Neural progenitor cell (in vitro differentiated cells): ENCODE measurements at regions not wholly inside any gene's neighbourhood (a gene's known extent, or its start where the extent isn't known, plus 50 kb on each side); places are given as distances from the start of the nearest gene placed in this dataset.

Source experiments
- DNase-seq: peaks from one replicate; pipeline ENCODE4 v3.0.0-alpha.2; 2016; ENCODE audit warnings: low spot score
- H2AFZ ChIP-seq: fragments of 200-600 bp; sonication (generic); replicated peaks from 2 replicates; pipeline ENCODE4 v1.6.1; 2016; ENCODE audit warnings: antibody characterized with exemption
- H3F3A ChIP-seq: fragments of 200-600 bp; sonication (generic); 2 replicates; pipeline ENCODE4 v1.6.1; 2016; ENCODE audit warnings: antibody characterized with exemption, low read depth
- H3K27ac ChIP-seq: fragments of 200-600 bp; sonication (generic); 2 replicates; pipeline ENCODE4 v1.5.1; 2016; ENCODE audit warnings: mild to moderate bottlenecking
- H3K27me3 ChIP-seq: fragments of 200-600 bp; sonication (generic); 2 replicates; pipeline ENCODE4 v1.6.1; 2016; ENCODE audit warnings: mild to moderate bottlenecking, moderate library complexity
- H3K36me3 ChIP-seq: fragments of 200-600 bp; sonication (generic); 2 replicates; pipeline ENCODE4 v1.5.1; 2016
- H3K4me1 ChIP-seq: fragments of 200-600 bp; sonication (generic); 2 replicates; pipeline ENCODE4 v1.6.1; 2016; ENCODE audit warnings: mixed run types
- H3K4me2 ChIP-seq: fragments of 200-600 bp; sonication (generic); 2 replicates; pipeline ENCODE4 v1.6.1; 2016
- H3K4me3 ChIP-seq: fragments of 200-600 bp; sonication (generic); 2 replicates; pipeline ENCODE4 v1.5.1; 2016
- H3K79me2 ChIP-seq: fragments of 200-600 bp; sonication (generic); 2 replicates; pipeline ENCODE4 v1.6.1; 2016; ENCODE audit warnings: low read depth
- H3K9ac ChIP-seq: fragments of 200-600 bp; sonication (generic); 2 replicates; pipeline ENCODE4 v1.6.1; 2016
- H3K9me3 ChIP-seq: fragments of 200-600 bp; sonication (generic); 2 replicates; pipeline ENCODE4 v1.5.1; 2016; ENCODE audit warnings: low read depth
- H4K20me1 ChIP-seq: fragments of 200-600 bp; sonication (generic); 2 replicates; pipeline ENCODE4 v1.6.1; 2016; ENCODE audit warnings: low read depth
- H3K27ac Mint-ChIP-seq: 3 replicates; pipeline ENCODE4 v1.8.0; 2021; ENCODE audit warnings: mixed read lengths
- H3K27me3 Mint-ChIP-seq: 2 replicates; pipeline ENCODE4 v1.8.0; 2022; ENCODE audit warnings: low read depth, mild to moderate bottlenecking, inconsistent platforms, moderate library complexity, mixed read lengths; ENCODE audit not compliant: insufficient read depth
- H3K36me3 Mint-ChIP-seq: 3 replicates; pipeline ENCODE4 v1.8.0; 2021; ENCODE audit warnings: mixed read lengths
- H3K4me1 Mint-ChIP-seq: 3 replicates; pipeline ENCODE4 v1.8.0; 2021; ENCODE audit warnings: mixed read lengths
- H3K4me3 Mint-ChIP-seq: 3 replicates; pipeline ENCODE4 v1.8.0; 2021; ENCODE audit warnings: mild to moderate bottlenecking, moderate library complexity, mixed read lengths
- H3K9me3 Mint-ChIP-seq: 3 replicates; pipeline ENCODE4 v1.8.0; 2020; ENCODE audit warnings: mixed read lengths
- CTCF ChIP-seq: fragments of 200-600 bp; sonication (generic); IDR thresholded peaks from 2 replicates; pipeline ENCODE4 v1.5.1; 2017; ENCODE audit warnings: antibody characterized with exemption, mild to moderate bottlenecking
- EZH2 ChIP-seq: fragments of 200-600 bp; sonication (generic); IDR thresholded peaks from 2 replicates; pipeline ENCODE4 v1.6.1; 2017; ENCODE audit warnings: antibody characterized with exemption, mild to moderate bottlenecking, moderate library complexity
- EZH2phosphoT487 ChIP-seq: fragments of 200-600 bp; sonication (generic); IDR thresholded peaks from 2 replicates; pipeline ENCODE4 v1.6.1; 2017; ENCODE audit warnings: antibody characterized with exemption

- no peak overlapping the region for H3K4me3 ChIP-seq
- H3K4me1 ChIP-seq = no peaks in the 10 kb centered on the region
- Mint-ChIP-seq H3K9me3 (no peaks in the 10 kb centered on the region), H3K4me1 (no peaks in the 10 kb centered on the region), H3K27me3 (no peaks in the 10 kb centered on the region), H3K36me3 (no peaks in the 10 kb centered on the region), H3K4me3 (no peak overlapping the region), H3K27ac (no peak overlapping the region)
- TF ChIP-seq EZH2phosphoT487 (no peak), EZH2 (no peak), CTCF (no peak)
- no peaks in the 10 kb centered on the region for H4K20me1 ChIP-seq
- no peak overlapping the region for H2AFZ ChIP-seq
- H3K27me3 ChIP-seq = no peaks in the 10 kb centered on the region
- DNase-seq = no peak
- no peak overlapping the region for H3K4me2 ChIP-seq
- no peaks in the 10 kb centered on the region for H3K79me2 ChIP-seq
- no peaks in the 10 kb centered on the region for H3K36me3 ChIP-seq
- no peak overlapping the region for H3K9ac ChIP-seq
- H3K27ac ChIP-seq = no peak overlapping the region
- no peaks in the 10 kb centered on the region for H3K9me3 ChIP-seq
- no peaks in the 10 kb centered on the region for H3F3A ChIP-seq
These were observed 233.4 kb upstream of the HS3ST3A1 start for GRCh38 chr17:13835151-13835550.

GRCh38 chr17:13837417-13837816, 231.9 kb upstream of the COX10 start:
- Mint-ChIP-seq H3K27ac (no peak overlapping the region), H3K27me3 (no peaks in the 10 kb centered on the region), H3K4me1 (no peaks in the 10 kb centered on the region), H3K36me3 (no peaks in the 10 kb centered on the region), H3K4me3 (no peak overlapping the region), H3K9me3 (no peaks in the 10 kb centered on the region)
- H3K4me2 ChIP-seq = no peak overlapping the region
- H3K9me3 ChIP-seq = no peaks in the 10 kb centered on the region
- no peaks in the 10 kb centered on the region for H4K20me1 ChIP-seq
- no peaks in the 10 kb centered on the region for H3K79me2 ChIP-seq
- H3K9ac ChIP-seq = no peak overlapping the region
- no peaks in the 10 kb centered on the region for H3K36me3 ChIP-seq
- no peaks in the 10 kb centered on the region for H3K27me3 ChIP-seq
- H2AFZ ChIP-seq = no peak overlapping the region
- no peak for TF ChIP-seq EZH2phosphoT487
- TF ChIP-seq CTCF = no peak
- no peak for TF ChIP-seq EZH2
- no peak overlapping the region for H3K4me3 ChIP-seq
- no peak for DNase-seq
- no peaks in the 10 kb centered on the region for H3F3A ChIP-seq
- no peaks in the 10 kb centered on the region for H3K4me1 ChIP-seq
- H3K27ac ChIP-seq = no peak overlapping the region

GRCh38 chr17:13840254-13840653, 229.1 kb upstream of the COX10 start:
- no peak overlapping the region for H3K4me3 Mint-ChIP-seq

More at GRCh38 chr17:13840254-13840653, 229.1 kb upstream of the COX10 start:
- H3K36me3 ChIP-seq = no peaks in the 10 kb centered on the region
- no peaks in the 10 kb centered on the region for H3K36me3 Mint-ChIP-seq
- H3K79me2 ChIP-seq = no peaks in the 10 kb centered on the region
- H3F3A ChIP-seq = no peaks in the 10 kb centered on the region
- H3K4me1 Mint-ChIP-seq = no peaks in the 10 kb centered on the region
- H3K4me2 ChIP-seq = no peak overlapping the region
- H4K20me1 ChIP-seq = no peaks in the 10 kb centered on the region
- no peaks in the 10 kb centered on the region for H3K9me3 Mint-ChIP-seq
- H3K4me1 ChIP-seq = no peaks in the 10 kb centered on the region
- no peak overlapping the region for H3K27ac ChIP-seq
- H3K4me3 ChIP-seq = no peak overlapping the region
- H2AFZ ChIP-seq = no peak overlapping the region
- no peak overlapping the region for H3K27ac Mint-ChIP-seq
- H3K27me3 Mint-ChIP-seq = no peaks in the 10 kb centered on the region
- no peak for DNase-seq
- no peaks in the 10 kb centered on the region for H3K9me3 ChIP-seq
- no peak for TF ChIP-seq EZH2phosphoT487
- TF ChIP-seq CTCF = no peak
- TF ChIP-seq EZH2 = no peak
- no peaks in the 10 kb centered on the region for H3K27me3 ChIP-seq
- no peak overlapping the region for H3K9ac ChIP-seq
